K562 (cell line): ENCODE measurements at regions not wholly inside any gene's neighbourhood (a gene's known extent, or its start where the extent isn't known, plus 50 kb on each side); places are given as distances from the start of the nearest gene placed in this dataset.

Source experiments
- ATAC-seq: fragments of 200-7000 bp; cut with Tn5 transposase; 3 replicates; pipeline ENCODE4 v1.9.1; 2020; ENCODE audit warnings: moderate library complexity
- BruUV-seq: library from RNA; stranded (reverse); fragments of 400-500 nt; replicated peaks from 2 replicates; lab custom pipeline; 2021; lab: Mats Ljungman, UMichigan
- CTCF ChIA-PET: fragments of 300-600 bp; formaldehyde crosslinking; extraction: SDS; loops from one replicate; lab custom pipeline; 2021; ENCODE audit warnings: low intra/inter-chr PET ratio; lab: Yijun Ruan, JAX
- POLR2A ChIA-PET: fragments of 300-600, 350-650 bp; sonication (Branson Sonifier 250); formaldehyde crosslinking; extraction: SDS; loops from one replicate; lab custom pipeline; 2021; ENCODE audit warnings: antibody characterized with exemption, inconsistent platforms; lab: Yijun Ruan, JAX
- DNase-seq, 4 experiments: peaks; one replicate each; pipeline versions ENCODE4 v3.0.0 to v3.0.0-alpha.2; 2011 to 2018; ENCODE audit warnings: low spot score in 3 of 4, mixed read lengths in 3 of 4; ENCODE audit errors: extremely low read depth in 1 of 4
- FAIRE-seq: peaks from 2 replicates; lab custom pipeline; 2011; peaks lifted over from hg19 to GRCh38; lab: Jason Lieb, UNC
- H2AFZ ChIP-seq: 2 replicates; pipeline ENCODE4 v1.6.0; 2011; ENCODE audit warnings: low read depth, low read length, control low read depth, inconsistent platforms
- H3K27ac ChIP-seq: fragments of 200-600 bp; 3 replicates; pipeline ENCODE4 v1.8.0; 2011; ENCODE audit warnings: low read depth, mild to moderate bottlenecking, control low read depth, inconsistent platforms, low read length, moderate library complexity, mixed read lengths; ENCODE audit errors: extremely low read depth
- H3K27me3 ChIP-seq, 2 experiments: fragments of 300-600 bp in 1 of 2; 2 replicates in 1 of 2; 3 replicates in 1 of 2; pipeline versions ENCODE4 v1.6.0 to v1.8.0; 2011; ENCODE audit warnings: inconsistent platforms in 2 of 2, low read length in 2 of 2, mild to moderate bottlenecking in 1 of 2, mixed read lengths in 1 of 2, moderate library complexity in 1 of 2; ENCODE audit not compliant: control insufficient read depth in 2 of 2, insufficient read depth in 2 of 2
- H3K36me3 ChIP-seq: fragments of 300-600 bp; 3 replicates; pipeline ENCODE4 v1.8.0; 2011; ENCODE audit warnings: mild to moderate bottlenecking, low read length, inconsistent platforms; ENCODE audit not compliant: control insufficient read depth, insufficient read depth
- H3K4me1 ChIP-seq, 2 experiments: fragments of 200-600 bp in 1 of 2; replicated peaks in 1 of 2; 2 replicates in 1 of 2; 3 replicates in 1 of 2; pipeline versions ENCODE4 v1.5.1 to v1.8.0; 2011; ENCODE audit warnings: inconsistent platforms in 2 of 2, low read length in 2 of 2, mild to moderate bottlenecking in 1 of 2, mixed read lengths in 1 of 2, moderate library complexity in 1 of 2; ENCODE audit not compliant: control insufficient read depth in 2 of 2, insufficient read depth in 2 of 2
- H3K4me2 ChIP-seq: 2 replicates; pipeline ENCODE4 v1.6.1; 2011; ENCODE audit warnings: low read length, control low read depth, inconsistent platforms, mixed read lengths; ENCODE audit not compliant: insufficient read depth
- H3K4me3 ChIP-seq: fragments of 200-600 bp; sonication (generic), shearing (Covaris generic); 2 replicates; pipeline ENCODE4 v1.5.1; 2016; ENCODE audit warnings: control low read depth, inconsistent platforms
- H3K79me2 ChIP-seq: fragments of 200-600 bp; 3 replicates; pipeline ENCODE4 v1.8.0; 2011; ENCODE audit warnings: low read length, inconsistent platforms; ENCODE audit not compliant: control insufficient read depth, insufficient read depth
- H3K9ac ChIP-seq, 2 experiments: 2 replicates each; pipeline versions ENCODE4 v1.6.0 to v1.6.1; 2011; ENCODE audit warnings: low read depth in 2 of 2, low read length in 2 of 2, control low read depth in 1 of 2, inconsistent platforms in 1 of 2, mild to moderate bottlenecking in 1 of 2, mixed read lengths in 1 of 2; ENCODE audit not compliant: insufficient read depth in 1 of 2
- H3K9me1 ChIP-seq: one replicate; pipeline ENCODE4 v1.6.0; 2011; ENCODE audit warnings: inconsistent platforms, mild to moderate bottlenecking, low read length, moderate library complexity; ENCODE audit not compliant: control insufficient read depth, insufficient read depth
- H3K9me3 ChIP-seq: replicated peaks from 2 replicates; pipeline ENCODE4 v1.5.1; 2011; ENCODE audit warnings: low read depth, low read length, inconsistent platforms; ENCODE audit not compliant: control insufficient read depth, insufficient read depth
- H4K20me1 ChIP-seq: replicated peaks from 2 replicates; pipeline ENCODE4 v1.6.1; 2011; ENCODE audit warnings: low read length, inconsistent platforms, mixed read lengths; ENCODE audit not compliant: control insufficient read depth, insufficient read depth
- CLOCK ChIP-seq: fragments of 250-450 bp; sonication (Bioruptor Pico); IDR thresholded peaks from 2 replicates; pipeline ENCODE4 v1.4.0; 2020; ENCODE audit warnings: mild to moderate bottlenecking, moderate library complexity, borderline replicate concordance
- ESRRB ChIP-seq: fragments of 250-450 bp; sonication (Bioruptor Pico); IDR thresholded peaks from 2 replicates; pipeline ENCODE4 v1.5.0; 2020; ENCODE audit warnings: mild to moderate bottlenecking, moderate library complexity, borderline replicate concordance
- ETV6 ChIP-seq, 3 experiments: fragments of 150-350 bp in 1 of 3; sonication (generic) in 1 of 3; formaldehyde crosslinking in 1 of 3; IDR thresholded peaks; 2 replicates each; pipeline versions ENCODE4 v1.6.1 to v1.8.0; 2014 to 2022; ENCODE audit warnings: borderline replicate concordance in 2 of 3, low read depth in 2 of 3, antibody characterized with exemption in 1 of 3, low read length in 1 of 3, mild to moderate bottlenecking in 1 of 3, missing genetic modification reagents in 1 of 3
- FOSL1 ChIP-seq: fragments of 200-800 bp; sonication (Bioruptor generic); conservative IDR thresholded peaks from 2 replicates; pipeline ENCODE4 v1.6.1; 2016; ENCODE audit warnings: missing genetic modification characterization, missing compliant biosample characterization
- GABPA ChIP-seq: fragments of 200-800 bp; sonication (Bioruptor generic); conservative IDR thresholded peaks from 2 replicates; pipeline ENCODE4 v1.6.1; 2016; ENCODE audit warnings: low read depth, missing genetic modification characterization, missing compliant biosample characterization
- HEY1 ChIP-seq: fragments of 250-450 bp; sonication (Bioruptor Pico); IDR thresholded peaks from 2 replicates; pipeline ENCODE4 v1.5.0; 2020; ENCODE audit warnings: mild to moderate bottlenecking, moderate library complexity, borderline replicate concordance
- POLR2AphosphoS2 ChIP-seq: IDR thresholded peaks from 2 replicates; pipeline ENCODE4 v1.6.1; 2012; ENCODE audit warnings: low read length, improper control_type of control experiment
- SMARCA5 ChIP-seq: fragments of 450-650 bp; IDR thresholded peaks from 2 replicates; pipeline ENCODE4 v1.6.1; 2016
- SNRNP70 ChIP-seq: fragments of 200-400 bp; formaldehyde crosslinking; optimal IDR thresholded peaks from 2 replicates; pipeline ENCODE3; 2017; ENCODE audit warnings: low read depth, low read length
- SUPT5H ChIP-seq: fragments of 450-650 bp; IDR thresholded peaks from 2 replicates; pipeline ENCODE4 v1.6.1; 2016
- ZNF121 ChIP-seq: sonication (generic); formaldehyde crosslinking; conservative IDR thresholded peaks from 2 replicates; pipeline ENCODE4 v1.8.0; 2022; ENCODE audit warnings: missing genetic modification reagents
- ZNF146 ChIP-seq: IDR thresholded peaks from one replicate; pipeline ENCODE4 v1.6.1; 2018; ENCODE audit warnings: missing compliant biosample characterization; ENCODE audit not compliant: unreplicated experiment
- ZNF644 ChIP-seq: fragments of 200-800 bp; sonication (Bioruptor generic); IDR thresholded peaks from 2 replicates; pipeline ENCODE4 v1.6.1; 2016; ENCODE audit warnings: low read depth, missing genetic modification characterization, missing compliant biosample characterization
- WGBS: fragments of 100-300 bp; shearing (Covaris generic); methylation state at CpG from one replicate; pipeline ENCODE4 v1.1.6; 2016; ENCODE audit warnings: low coverage, mixed read lengths; ENCODE audit not compliant: insufficient coverage; ENCODE audit errors: missing lambda C conversion rate; 5-methylcytosine and 5-hydroxymethylcytosine counted together
- in situ Hi-C: fragments of 300-500 bp; cut with MboI; formaldehyde crosslinking; loops from 4 replicates; pipeline ENCODE4 v1.15.0; 2018; ENCODE audit warnings: inconsistent platforms, mixed read lengths
- intact Hi-C: fragments of 100-400 bp; cut with micrococcal nuclease; formaldehyde crosslinking; loops from 2 replicates; pipeline ENCODE4 v1.14.2; 2022
- TF ChIP-seq, protein P1 (sequence below): sonication (generic); formaldehyde crosslinking; IDR thresholded peaks from 2 replicates; pipeline ENCODE4 v1.8.1; 2023; ENCODE audit warnings: mild to moderate bottlenecking, missing genetic modification reagents
- TF ChIP-seq, protein P2 (sequence below): sonication (generic); formaldehyde crosslinking; IDR thresholded peaks from 2 replicates; pipeline ENCODE4 v1.4.0; 2020; ENCODE audit warnings: mild to moderate bottlenecking, missing genetic modification reagents
- TF ChIP-seq, protein P3 (sequence below): fragments of 450-650 bp; formaldehyde crosslinking; IDR thresholded peaks from 2 replicates; pipeline ENCODE4 v1.4.0; 2022; ENCODE audit warnings: missing genetic modification characterization

DNA sequence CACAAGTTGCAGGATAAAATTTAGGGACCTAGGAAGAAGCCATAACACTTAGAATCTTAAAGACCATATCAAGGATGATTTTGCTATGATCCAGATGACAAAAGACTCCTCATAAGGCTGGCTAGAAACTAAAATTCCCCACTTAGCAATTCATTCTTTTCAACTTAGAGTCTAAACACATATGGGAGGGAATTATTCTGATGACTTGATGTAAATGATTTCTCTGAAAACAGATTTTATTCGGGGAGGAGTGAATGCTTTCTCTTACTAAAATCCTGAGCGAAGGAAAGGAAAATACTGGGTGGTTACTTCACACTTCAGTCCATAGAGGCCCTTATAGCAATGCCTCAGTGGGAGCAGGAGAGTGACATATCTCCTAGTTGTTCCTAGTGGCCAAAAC is 138.7 kb upstream of the SORCS1 start:
- no peaks in the 10 kb centered on the region for H3K9me3 ChIP-seq
- no peak overlapping the region for H2AFZ ChIP-seq
- ATAC-seq (no peak), FAIRE-seq (no peak), DNase-seq (no peak)
- H4K20me1 ChIP-seq = no peaks in the 10 kb centered on the region
- H3K4me1 ChIP-seq = no peaks in the 10 kb centered on the region
- in situ Hi-C loops (no loop called here), intact Hi-C loops (no loop called here)
- no peak overlapping the region for H3K27ac ChIP-seq
- H3K27me3 ChIP-seq = no peaks in the 10 kb centered on the region
- H3K9ac ChIP-seq = no peak overlapping the region
- H3K4me3 ChIP-seq = no peak overlapping the region
- ChIA-PET POLR2A (no interaction called here), CTCF (no interaction called here)
- no peaks in the 10 kb centered on the region for H3K36me3 ChIP-seq
- H3K79me2 ChIP-seq = no peaks in the 10 kb centered on the region
- 0% methylated on average over 2 of the region's 2 CpGs for WGBS
- no TSS peak for BruUV-seq
- H3K4me2 ChIP-seq = no peak overlapping the region
- H3K9me1 ChIP-seq = no peaks in the 10 kb centered on the region
- TF ChIP-seq, protein P1, sequence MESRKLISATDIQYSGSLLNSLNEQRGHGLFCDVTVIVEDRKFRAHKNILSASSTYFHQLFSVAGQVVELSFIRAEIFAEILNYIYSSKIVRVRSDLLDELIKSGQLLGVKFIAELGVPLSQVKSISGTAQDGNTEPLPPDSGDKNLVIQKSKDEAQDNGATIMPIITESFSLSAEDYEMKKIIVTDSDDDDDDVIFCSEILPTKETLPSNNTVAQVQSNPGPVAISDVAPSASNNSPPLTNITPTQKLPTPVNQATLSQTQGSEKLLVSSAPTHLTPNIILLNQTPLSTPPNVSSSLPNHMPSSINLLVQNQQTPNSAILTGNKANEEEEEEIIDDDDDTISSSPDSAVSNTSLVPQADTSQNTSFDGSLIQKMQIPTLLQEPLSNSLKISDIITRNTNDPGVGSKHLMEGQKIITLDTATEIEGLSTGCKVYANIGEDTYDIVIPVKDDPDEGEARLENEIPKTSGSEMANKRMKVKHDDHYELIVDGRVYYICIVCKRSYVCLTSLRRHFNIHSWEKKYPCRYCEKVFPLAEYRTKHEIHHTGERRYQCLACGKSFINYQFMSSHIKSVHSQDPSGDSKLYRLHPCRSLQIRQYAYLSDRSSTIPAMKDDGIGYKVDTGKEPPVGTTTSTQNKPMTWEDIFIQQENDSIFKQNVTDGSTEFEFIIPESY (CRISPR knock-in tag) = no peak
- TF ChIP-seq ZNF121 (CRISPR knock-in tag) (no peak), HEY1 (CRISPR knock-in tag) (no peak), ZNF644 (tag) (no peak), FOSL1 (no peak), POLR2AphosphoS2 (no peak), GABPA (tag) (no peak), CLOCK (CRISPR knock-in tag) (no peak), ZNF146 (CRISPR knock-in tag) (no peak), ESRRB (no peak), SMARCA5 (no peak), SUPT5H (no peak), ETV6 (IDR thresholded peaks at IDR 0.05; ENCODE audit: borderline replicate concordance in 1 of 2, low read depth in 2 of 2, low read length in 1 of 2) (no peak), ETV6 (CRISPR knock-in tag; IDR thresholded peaks at IDR 0.05; ENCODE audit: borderline replicate concordance) (no peak), SNRNP70 (no peak)
- TF ChIP-seq, protein P2, sequence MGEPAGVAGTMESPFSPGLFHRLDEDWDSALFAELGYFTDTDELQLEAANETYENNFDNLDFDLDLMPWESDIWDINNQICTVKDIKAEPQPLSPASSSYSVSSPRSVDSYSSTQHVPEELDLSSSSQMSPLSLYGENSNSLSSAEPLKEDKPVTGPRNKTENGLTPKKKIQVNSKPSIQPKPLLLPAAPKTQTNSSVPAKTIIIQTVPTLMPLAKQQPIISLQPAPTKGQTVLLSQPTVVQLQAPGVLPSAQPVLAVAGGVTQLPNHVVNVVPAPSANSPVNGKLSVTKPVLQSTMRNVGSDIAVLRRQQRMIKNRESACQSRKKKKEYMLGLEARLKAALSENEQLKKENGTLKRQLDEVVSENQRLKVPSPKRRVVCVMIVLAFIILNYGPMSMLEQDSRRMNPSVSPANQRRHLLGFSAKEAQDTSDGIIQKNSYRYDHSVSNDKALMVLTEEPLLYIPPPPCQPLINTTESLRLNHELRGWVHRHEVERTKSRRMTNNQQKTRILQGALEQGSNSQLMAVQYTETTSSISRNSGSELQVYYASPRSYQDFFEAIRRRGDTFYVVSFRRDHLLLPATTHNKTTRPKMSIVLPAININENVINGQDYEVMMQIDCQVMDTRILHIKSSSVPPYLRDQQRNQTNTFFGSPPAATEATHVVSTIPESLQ = no peak
- TF ChIP-seq, protein P3, sequence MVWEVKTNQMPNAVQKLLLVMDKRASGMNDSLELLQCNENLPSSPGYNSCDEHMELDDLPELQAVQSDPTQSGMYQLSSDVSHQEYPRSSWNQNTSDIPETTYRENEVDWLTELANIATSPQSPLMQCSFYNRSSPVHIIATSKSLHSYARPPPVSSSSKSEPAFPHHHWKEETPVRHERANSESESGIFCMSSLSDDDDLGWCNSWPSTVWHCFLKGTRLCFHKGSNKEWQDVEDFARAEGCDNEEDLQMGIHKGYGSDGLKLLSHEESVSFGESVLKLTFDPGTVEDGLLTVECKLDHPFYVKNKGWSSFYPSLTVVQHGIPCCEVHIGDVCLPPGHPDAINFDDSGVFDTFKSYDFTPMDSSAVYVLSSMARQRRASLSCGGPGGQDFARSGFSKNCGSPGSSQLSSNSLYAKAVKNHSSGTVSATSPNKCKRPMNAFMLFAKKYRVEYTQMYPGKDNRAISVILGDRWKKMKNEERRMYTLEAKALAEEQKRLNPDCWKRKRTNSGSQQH (CRISPR knock-in tag) = no peak
